ENCODE measurements at regions not wholly inside any gene's neighbourhood (a gene's known extent, or its start where the extent isn't known, plus 50 kb on each side); places are given as distances from the start of the nearest gene placed in this dataset.

DNA sequence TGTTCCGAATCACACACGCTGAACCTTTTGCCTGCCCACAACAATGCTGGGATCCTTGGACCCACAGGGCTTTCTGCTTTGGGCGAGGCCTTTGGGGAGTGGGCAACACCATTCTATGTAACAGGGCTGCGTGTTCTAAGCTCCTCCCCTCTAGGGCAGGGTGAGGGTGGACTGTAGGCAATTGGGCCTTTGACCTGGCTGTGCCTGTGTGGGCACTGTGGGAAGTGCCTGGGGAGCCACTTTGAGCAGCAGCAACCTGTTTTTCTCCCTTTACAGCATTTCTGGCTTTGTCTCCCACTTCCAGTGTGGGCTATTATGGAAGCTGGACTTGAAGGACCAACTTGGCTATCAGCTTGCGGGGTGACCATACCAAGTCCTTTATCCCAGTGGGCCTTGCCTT is 128.9 kb upstream of the WSCD1 start:
- TF ChIP-seq, protein P1, sequence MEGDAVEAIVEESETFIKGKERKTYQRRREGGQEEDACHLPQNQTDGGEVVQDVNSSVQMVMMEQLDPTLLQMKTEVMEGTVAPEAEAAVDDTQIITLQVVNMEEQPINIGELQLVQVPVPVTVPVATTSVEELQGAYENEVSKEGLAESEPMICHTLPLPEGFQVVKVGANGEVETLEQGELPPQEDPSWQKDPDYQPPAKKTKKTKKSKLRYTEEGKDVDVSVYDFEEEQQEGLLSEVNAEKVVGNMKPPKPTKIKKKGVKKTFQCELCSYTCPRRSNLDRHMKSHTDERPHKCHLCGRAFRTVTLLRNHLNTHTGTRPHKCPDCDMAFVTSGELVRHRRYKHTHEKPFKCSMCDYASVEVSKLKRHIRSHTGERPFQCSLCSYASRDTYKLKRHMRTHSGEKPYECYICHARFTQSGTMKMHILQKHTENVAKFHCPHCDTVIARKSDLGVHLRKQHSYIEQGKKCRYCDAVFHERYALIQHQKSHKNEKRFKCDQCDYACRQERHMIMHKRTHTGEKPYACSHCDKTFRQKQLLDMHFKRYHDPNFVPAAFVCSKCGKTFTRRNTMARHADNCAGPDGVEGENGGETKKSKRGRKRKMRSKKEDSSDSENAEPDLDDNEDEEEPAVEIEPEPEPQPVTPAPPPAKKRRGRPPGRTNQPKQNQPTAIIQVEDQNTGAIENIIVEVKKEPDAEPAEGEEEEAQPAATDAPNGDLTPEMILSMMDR (IDR thresholded peaks at IDR 0.05 in 8 of 11, conservative IDR thresholded peaks at IDR 0.05 in 3 of 11): no peak
- TF ChIP-seq POLR2A (IDR thresholded peaks at IDR 0.05): no peak

Data from spleen (tissue), 7 donors.